ENCODE measurements at regions not wholly inside any gene's neighbourhood (a gene's known extent, or its start where the extent isn't known, plus 50 kb on each side); places are given as distances from the start of the nearest gene placed in this dataset.

GRCh38 chr3:90041995-90042394, 934.6 kb downstream of the EPHA3 start:
- TF ChIP-seq POLR2A (IDR thresholded peaks at IDR 0.05) (no peak), CTCF (IDR thresholded peaks at IDR 0.05) (no peak)
